Endodermal cell (in vitro differentiated cells): ENCODE measurements at regions not wholly inside any gene's neighbourhood (a gene's known extent, or its start where the extent isn't known, plus 50 kb on each side); places are given as distances from the start of the nearest gene placed in this dataset.
"Not testable (repeated sequence)": the region's sequence is repeated elsewhere in the genome, so short reads cannot be mapped to it uniquely, and the experiment has no call there.

ENCODE experiments used
- DNase-seq: peaks from one replicate; pipeline ENCODE4 v3.0.0-alpha.2; 2017
- H3K27ac ChIP-seq: 2 replicates; pipeline ENCODE4 v1.5.1; 2013; ENCODE audit warnings: mild to moderate bottlenecking, low read depth, low read length, moderate library complexity
- H3K27me3 ChIP-seq: 2 replicates; pipeline ENCODE4 v1.6.1; 2013; ENCODE audit warnings: mild to moderate bottlenecking, low read length, moderate library complexity; ENCODE audit not compliant: insufficient read depth, control insufficient read depth, poor library complexity, severe bottlenecking
- H3K36me3 ChIP-seq: 2 replicates; pipeline ENCODE4 v1.7.0; 2013; ENCODE audit warnings: mild to moderate bottlenecking, low read length, moderate library complexity; ENCODE audit not compliant: control insufficient read depth, insufficient read depth
- H3K4me1 ChIP-seq: one replicate; pipeline ENCODE4 v1.7.0; 2013; ENCODE audit warnings: low read length; ENCODE audit not compliant: control insufficient read depth, insufficient read depth
- H3K4me3 ChIP-seq: 2 replicates; pipeline ENCODE4 v1.5.1; 2013; ENCODE audit warnings: mild to moderate bottlenecking, low read length, moderate library complexity
- H3K9ac ChIP-seq: 2 replicates; pipeline ENCODE4 v1.6.1; 2013; ENCODE audit warnings: mild to moderate bottlenecking, low read length, moderate library complexity; ENCODE audit not compliant: poor library complexity, severe bottlenecking; ENCODE audit errors: extremely low read depth
- H3K9me3 ChIP-seq: 2 replicates; pipeline ENCODE4 v1.6.1; 2013; ENCODE audit warnings: mild to moderate bottlenecking, low read length, moderate library complexity; ENCODE audit not compliant: control insufficient read depth
- H3K27ac Mint-ChIP-seq: 2 replicates; pipeline ENCODE4 v1.8.0; 2020; ENCODE audit warnings: mixed read lengths
- H3K27me3 Mint-ChIP-seq: 2 replicates; pipeline ENCODE4 v1.8.0; 2021; ENCODE audit warnings: mild to moderate bottlenecking, mixed read lengths; ENCODE audit not compliant: insufficient read depth
- H3K36me3 Mint-ChIP-seq: 2 replicates; pipeline ENCODE4 v1.8.0; 2020; ENCODE audit warnings: low read depth, mixed read lengths
- H3K4me1 Mint-ChIP-seq: 2 replicates; pipeline ENCODE4 v1.8.0; 2020; ENCODE audit warnings: mixed read lengths
- H3K4me3 Mint-ChIP-seq: 2 replicates; pipeline ENCODE4 v1.8.0; 2020; ENCODE audit warnings: mild to moderate bottlenecking, moderate library complexity, mixed read lengths
- H3K9me3 Mint-ChIP-seq: 2 replicates; pipeline ENCODE4 v1.8.0; 2020; ENCODE audit warnings: mild to moderate bottlenecking, mixed read lengths
- WGBS, 2 experiments: methylation state at CpG; one replicate each; pipeline versions ENCODE4 v1.1.5 to v1.1.7; 2013; ENCODE audit warnings: missing lambda C conversion rate in 2 of 2, mixed read lengths in 1 of 2; ENCODE audit not compliant: insufficient coverage in 1 of 2, insufficient read length in 1 of 2; 5-methylcytosine and 5-hydroxymethylcytosine counted together
- TF ChIP-seq, protein P1 (sequence below): fragments of 200-600 bp; sonication (generic); conservative IDR thresholded peaks from 2 replicates; pipeline ENCODE4 v1.5.0; 2021; ENCODE audit warnings: antibody characterized with exemption, mild to moderate bottlenecking

DNA sequence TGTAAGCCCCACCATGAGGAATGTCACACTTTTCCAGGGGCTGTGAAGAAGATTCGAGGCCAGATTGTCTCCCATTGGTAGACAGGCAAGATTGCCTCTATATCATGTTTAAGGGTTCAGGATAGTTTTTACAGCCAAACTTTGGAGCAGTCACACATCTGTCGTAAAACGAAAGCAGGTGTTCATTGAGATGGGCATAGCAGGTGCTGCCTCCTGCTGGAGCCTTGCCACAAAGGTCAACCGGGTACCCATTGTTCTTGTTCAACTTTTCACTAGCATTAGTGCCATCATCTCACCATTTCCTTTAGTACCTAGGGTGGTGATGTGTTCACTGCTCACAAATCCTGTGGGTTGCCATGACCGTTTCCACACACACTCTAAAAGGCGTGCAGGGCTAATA is 198.3 kb downstream of the HTR1B start:
- 87 to 90% methylated on average over 1 to 6 of the region's 6 CpGs for WGBS, 2 experiments
- H3K9me3 Mint-ChIP-seq, result no peaks in the 10 kb centered on the region
- H3K9ac ChIP-seq, result no peak overlapping the region
- no peaks in the 10 kb centered on the region for H3K4me1 Mint-ChIP-seq
- no peak overlapping the region for H3K27ac ChIP-seq
- DNase-seq, result peak; percentile 73
- H3K4me3 ChIP-seq, result no peak overlapping the region
- no peaks in the 10 kb centered on the region for H3K27me3 ChIP-seq
- no peaks in the 10 kb centered on the region for H3K9me3 ChIP-seq
- no peaks in the 10 kb centered on the region for H3K27me3 Mint-ChIP-seq
- peaks cover 9% of the 10 kb centered on the region for H3K36me3 Mint-ChIP-seq
- no peaks in the 10 kb centered on the region for H3K36me3 ChIP-seq
- no peaks in the 10 kb centered on the region for H3K4me1 ChIP-seq
- TF ChIP-seq, protein P1, sequence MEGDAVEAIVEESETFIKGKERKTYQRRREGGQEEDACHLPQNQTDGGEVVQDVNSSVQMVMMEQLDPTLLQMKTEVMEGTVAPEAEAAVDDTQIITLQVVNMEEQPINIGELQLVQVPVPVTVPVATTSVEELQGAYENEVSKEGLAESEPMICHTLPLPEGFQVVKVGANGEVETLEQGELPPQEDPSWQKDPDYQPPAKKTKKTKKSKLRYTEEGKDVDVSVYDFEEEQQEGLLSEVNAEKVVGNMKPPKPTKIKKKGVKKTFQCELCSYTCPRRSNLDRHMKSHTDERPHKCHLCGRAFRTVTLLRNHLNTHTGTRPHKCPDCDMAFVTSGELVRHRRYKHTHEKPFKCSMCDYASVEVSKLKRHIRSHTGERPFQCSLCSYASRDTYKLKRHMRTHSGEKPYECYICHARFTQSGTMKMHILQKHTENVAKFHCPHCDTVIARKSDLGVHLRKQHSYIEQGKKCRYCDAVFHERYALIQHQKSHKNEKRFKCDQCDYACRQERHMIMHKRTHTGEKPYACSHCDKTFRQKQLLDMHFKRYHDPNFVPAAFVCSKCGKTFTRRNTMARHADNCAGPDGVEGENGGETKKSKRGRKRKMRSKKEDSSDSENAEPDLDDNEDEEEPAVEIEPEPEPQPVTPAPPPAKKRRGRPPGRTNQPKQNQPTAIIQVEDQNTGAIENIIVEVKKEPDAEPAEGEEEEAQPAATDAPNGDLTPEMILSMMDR, result peak; percentile 73
- no peak overlapping the region for H3K27ac Mint-ChIP-seq
- H3K4me3 Mint-ChIP-seq, result no peak overlapping the region

DNA sequence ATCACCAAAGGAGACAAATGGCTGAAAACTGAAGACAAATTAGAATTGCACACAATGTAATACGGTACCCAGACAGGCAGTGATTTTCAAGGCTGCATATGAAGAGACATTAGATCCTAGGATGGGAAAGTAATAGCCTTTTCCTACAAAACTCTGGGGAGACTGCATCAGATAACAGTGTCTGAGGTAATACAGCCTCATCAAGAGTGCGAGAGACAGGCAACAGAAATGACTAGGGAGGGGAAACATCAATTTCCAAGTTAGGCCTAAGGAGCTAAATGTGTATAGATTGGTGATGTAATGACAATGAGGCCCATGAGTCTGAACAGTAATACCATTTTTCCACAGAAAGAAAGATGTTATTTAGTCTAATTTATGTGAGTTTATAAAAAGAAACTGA is 200.3 kb downstream of the HTR1B start:
- no peaks in the 10 kb centered on the region for H3K27me3 ChIP-seq
- 99 to 100% methylated on average over 2 of the region's 2 CpGs for WGBS, 2 experiments

DNA sequence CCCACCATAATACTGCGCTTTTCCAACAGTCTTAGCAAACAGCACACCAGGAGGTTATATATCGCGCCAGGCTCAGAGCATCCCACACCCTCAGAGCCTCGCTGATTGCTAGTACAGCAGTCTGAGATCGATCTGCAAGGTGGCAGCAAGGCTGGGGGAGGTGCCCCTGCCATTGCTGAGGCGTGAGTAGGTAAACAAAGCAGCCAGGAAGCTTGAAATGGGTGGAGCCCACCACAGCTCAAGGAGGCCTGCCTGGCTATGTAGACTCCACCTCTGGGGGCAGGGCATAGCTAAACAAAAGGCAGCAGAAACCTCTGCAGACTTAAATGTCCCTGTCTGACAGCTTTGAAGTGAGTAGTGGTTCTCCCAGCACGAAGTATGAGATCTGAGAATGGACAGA is 211.5 kb downstream of the HTR1B start:
- peaks cover 19% of the 10 kb centered on the region for H3K9me3 Mint-ChIP-seq
- H3K36me3 ChIP-seq, H3K27me3 Mint-ChIP-seq, H3K27ac Mint-ChIP-seq, H3K4me3 ChIP-seq, H3K9me3 ChIP-seq, H3K4me1 ChIP-seq, H3K4me3 Mint-ChIP-seq, H3K27ac ChIP-seq, H3K27me3 ChIP-seq, H3K9ac ChIP-seq, H3K36me3 Mint-ChIP-seq: not testable (repeated sequence)
- peak; percentile 73 for DNase-seq
- H3K4me1 Mint-ChIP-seq, result peaks cover 15% of the 10 kb centered on the region
- WGBS, 2 experiments, result 72 to 77% methylated on average over 5 to 7 of the region's 7 CpGs

More for the DNA sequence above, 200.3 kb downstream of the HTR1B start:
- no peak overlapping the region for H3K4me3 Mint-ChIP-seq
- Histone ChIP-seq H3K4me3 (no peak overlapping the region), H3K9ac (no peak overlapping the region), H3K4me1 (no peaks in the 10 kb centered on the region), H3K27ac (no peak overlapping the region), H3K36me3 (no peaks in the 10 kb centered on the region), H3K9me3 (no peaks in the 10 kb centered on the region)
- no peak overlapping the region for H3K27ac Mint-ChIP-seq
- TF ChIP-seq, protein P1, result no peak
- peaks cover 3% of the 10 kb centered on the region for H3K36me3 Mint-ChIP-seq
- DNase-seq, result no peak
- H3K4me1 Mint-ChIP-seq, result no peaks in the 10 kb centered on the region
- no peaks in the 10 kb centered on the region for H3K27me3 Mint-ChIP-seq
- no peaks in the 10 kb centered on the region for H3K9me3 Mint-ChIP-seq

DNA sequence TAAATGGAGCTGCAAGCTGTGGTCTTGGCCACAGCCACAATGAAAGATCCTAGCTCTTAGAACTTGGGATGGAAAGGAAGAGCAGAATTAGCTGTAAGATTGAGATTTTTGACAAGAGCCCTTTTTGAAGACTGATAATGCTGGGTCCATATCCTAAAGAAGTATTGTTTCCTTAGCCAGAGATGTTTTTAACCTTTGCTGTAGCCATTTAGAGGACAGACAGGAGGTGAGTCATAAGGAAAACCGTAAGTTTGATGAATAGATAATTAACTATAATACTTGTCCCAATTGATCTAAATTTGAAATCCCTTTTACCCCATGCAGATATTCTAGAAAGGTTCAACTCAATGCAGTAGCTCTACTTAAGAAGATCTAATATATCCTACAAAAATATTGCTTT is 213.7 kb downstream of the HTR1B start:
- no peak overlapping the region for H3K4me3 Mint-ChIP-seq
- TF ChIP-seq, protein P1, result no peak
- Histone ChIP-seq H3K4me1 (no peaks in the 10 kb centered on the region), H3K9ac (no peak overlapping the region), H3K27ac (no peak overlapping the region), H3K36me3 (no peaks in the 10 kb centered on the region), H3K4me3 (no peak overlapping the region), H3K27me3 (no peaks in the 10 kb centered on the region), H3K9me3 (no peaks in the 10 kb centered on the region)
- H3K4me1 Mint-ChIP-seq, result peaks cover 15% of the 10 kb centered on the region
- DNase-seq, result no peak
- peaks cover 5% of the 10 kb centered on the region for H3K36me3 Mint-ChIP-seq
- H3K9me3 Mint-ChIP-seq, result peaks cover 7% of the 10 kb centered on the region
- H3K27me3 Mint-ChIP-seq, result no peaks in the 10 kb centered on the region
- WGBS, 2 experiments, result no CpG with 5 or more reads among the region's 1 CpG
- H3K27ac Mint-ChIP-seq, result no peak overlapping the region
